GM21529 (cell line): ENCODE measurements at regions not wholly inside any gene's neighbourhood (a gene's known extent, or its start where the extent isn't known, plus 50 kb on each side); places are given as distances from the start of the nearest gene placed in this dataset.
"Not testable (repeated sequence)": the region's sequence is repeated elsewhere in the genome, so short reads cannot be mapped to it uniquely, and the experiment has no call there.

ENCODE experiments used
- ATAC-seq: cut with Tn5 transposase; IDR thresholded peaks from one replicate; pipeline ENCODE4 v1.9.1; 2021; ENCODE audit not compliant: unreplicated experiment

DNA sequence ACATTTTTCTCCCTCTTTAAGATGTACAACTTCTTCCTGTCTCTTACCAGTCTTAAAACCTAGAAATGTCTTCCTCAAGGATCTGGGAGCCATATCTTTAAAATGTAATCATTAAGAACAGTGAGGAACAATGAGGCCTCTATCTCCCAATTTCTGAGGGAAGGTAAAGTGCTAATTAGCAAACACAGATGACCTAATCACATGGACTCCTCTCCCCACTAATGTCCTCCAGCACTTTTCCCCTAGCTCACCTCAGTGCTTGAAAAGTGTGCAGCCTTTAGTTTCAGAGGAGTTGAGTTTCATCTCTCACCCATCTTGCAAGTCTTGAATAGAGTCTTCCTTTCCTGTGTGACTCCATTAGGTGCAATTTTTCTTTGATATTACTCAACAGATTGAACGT lies 771.0 kb downstream of the PDCD6IP start:
- no peak for ATAC-seq

DNA sequence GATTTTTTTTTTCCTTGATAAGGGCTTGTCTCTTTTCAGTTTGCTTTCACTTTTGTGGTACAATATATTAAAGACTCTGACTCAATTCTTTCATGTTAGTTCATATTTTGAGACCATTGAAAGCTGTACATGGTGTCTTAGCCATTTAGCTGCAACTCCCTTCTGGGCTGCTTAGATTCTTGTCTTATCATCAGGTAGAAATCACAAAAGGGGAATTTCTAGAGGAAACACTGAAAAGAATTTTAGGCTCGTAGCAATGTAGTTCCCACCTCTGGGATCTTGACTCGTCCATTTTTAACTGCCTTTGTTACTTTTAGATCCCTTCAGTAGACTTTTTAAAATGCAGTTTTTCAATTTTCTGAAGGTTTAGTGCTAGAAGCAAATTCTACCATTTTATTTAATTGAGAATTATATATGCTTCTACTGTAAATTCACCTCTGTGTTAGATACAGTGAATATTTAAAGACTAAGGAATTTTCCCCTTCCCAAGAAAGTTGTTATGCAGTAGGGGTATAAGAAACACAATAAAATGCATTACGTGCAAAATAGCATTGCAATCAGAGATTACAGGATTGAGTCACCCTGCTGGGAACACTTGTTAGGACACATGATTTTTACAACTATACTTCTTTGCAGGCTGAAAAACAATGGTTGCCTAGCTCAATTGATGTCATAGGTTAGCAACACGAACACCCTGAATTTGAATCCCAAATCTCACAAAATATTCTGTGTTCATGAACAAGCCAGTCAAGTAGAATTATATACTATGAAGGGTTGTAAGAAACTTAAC lies 772.7 kb downstream of the PDCD6IP start:
- no peak for ATAC-seq

DNA sequence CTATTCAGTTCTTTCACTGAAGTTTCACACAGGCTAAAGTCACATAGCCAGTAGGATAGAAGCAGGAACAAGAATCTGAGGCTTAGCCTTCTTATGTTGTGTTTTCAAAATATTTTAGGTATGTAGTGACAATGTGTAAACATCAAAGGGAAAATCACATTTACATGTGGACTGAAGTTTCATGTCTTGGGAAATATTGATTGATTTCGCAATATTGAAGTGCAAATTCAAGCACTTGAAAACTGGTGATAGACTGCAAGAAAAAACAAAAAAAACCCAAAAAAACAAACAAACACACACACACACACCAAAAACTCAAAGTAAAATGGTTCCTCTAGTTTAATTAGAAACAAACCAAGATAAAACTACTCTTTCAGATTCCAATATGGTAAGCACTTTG lies 773.3 kb downstream of the PDCD6IP start:
- ATAC-seq = no peak

DNA sequence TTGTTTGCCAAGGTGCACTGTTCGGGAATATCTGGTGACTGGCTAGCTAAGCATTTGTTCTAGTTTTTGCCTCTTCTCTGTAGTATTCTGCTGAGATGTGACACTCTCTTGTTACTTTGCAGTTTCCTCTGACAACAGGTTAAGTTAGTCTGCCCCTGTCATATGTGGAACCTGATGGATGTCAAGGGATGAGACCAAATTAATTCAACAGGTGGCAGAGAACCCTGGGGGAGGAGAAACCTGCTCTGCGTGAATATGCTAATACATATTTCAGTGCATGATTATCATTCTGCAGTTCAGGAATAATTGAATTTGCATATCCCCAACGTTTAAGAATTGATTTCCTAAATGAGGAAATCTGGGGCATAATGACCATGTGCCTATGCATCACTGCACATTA lies 777.3 kb downstream of the PDCD6IP start:
- ATAC-seq = no peak

DNA sequence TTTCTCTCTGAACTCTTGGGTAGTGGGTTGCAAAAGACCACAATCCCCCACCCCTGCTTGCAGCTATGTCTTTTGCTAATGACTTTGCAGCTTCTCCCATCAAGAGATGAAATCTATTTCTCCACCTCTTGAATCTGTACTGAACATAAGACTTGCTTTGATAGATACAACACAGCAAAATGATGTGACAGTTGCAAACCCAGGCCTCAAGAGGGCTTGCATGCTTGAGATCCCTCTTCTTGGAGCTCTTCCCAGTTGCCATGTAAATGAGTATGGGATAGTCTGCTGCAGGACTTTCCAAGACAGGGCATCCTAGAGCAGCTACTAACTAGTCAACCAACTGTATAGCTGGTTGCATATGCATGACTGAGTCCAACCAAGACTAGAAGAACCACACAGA lies 783.6 kb downstream of the PDCD6IP start:
- no peak for ATAC-seq

DNA sequence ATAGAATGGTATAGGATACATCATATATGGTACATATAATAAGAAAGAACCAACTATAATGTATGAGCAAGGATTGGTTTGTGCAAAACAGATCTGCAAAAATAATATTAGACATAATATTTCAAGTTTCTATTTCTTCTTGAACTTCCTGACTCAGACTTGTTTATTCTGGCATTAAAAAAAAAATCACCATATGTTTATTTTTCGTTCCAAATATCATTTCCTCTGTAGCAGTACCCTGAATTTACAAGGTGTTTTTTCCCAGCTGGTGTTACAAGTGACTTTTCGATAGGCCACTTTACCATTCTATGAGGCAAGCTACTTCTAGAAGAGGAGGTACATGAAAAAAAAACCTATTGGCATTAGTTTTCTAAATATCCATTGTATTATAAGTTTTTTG lies 785.0 kb downstream of the PDCD6IP start:
- ATAC-seq = no peak

DNA sequence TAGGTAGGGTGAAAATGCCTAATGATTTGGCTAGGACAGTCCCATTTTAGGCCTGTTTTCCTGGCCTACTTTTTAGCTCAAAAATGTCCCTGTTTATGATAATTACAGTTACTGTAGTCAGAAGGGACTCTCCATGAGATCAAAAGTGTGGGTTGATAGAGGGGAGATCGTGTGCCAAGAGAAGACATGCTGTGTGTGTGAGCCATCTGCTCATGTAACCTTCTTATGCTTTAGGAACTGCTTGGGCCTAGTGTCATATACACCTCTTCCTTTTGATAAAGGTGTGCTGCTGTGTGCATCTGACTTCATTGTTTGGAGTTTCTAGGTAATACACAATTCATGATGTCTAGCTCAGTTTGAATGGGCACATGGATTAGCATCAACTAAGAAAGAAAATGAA lies 786.5 kb downstream of the PDCD6IP start:
- ATAC-seq = no peak

DNA sequence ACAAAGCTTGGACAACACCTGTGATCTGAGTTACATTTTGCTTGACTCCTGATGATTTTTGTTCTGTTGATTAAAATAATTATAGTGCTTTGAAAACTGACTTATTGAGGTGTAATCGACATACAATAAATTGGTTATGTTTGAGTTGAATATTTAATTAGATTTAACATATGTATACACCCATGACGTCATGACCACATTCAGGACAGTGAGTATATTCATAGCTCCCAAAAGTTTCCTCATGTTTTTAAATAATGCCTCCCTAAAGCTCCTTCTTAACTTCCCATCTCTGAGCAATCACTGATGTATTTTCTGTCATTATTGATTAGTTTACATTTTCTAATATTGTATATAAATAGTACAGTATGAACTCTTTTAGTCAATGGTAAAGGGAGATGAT lies 801.2 kb downstream of the PDCD6IP start:
- no peak for ATAC-seq

DNA sequence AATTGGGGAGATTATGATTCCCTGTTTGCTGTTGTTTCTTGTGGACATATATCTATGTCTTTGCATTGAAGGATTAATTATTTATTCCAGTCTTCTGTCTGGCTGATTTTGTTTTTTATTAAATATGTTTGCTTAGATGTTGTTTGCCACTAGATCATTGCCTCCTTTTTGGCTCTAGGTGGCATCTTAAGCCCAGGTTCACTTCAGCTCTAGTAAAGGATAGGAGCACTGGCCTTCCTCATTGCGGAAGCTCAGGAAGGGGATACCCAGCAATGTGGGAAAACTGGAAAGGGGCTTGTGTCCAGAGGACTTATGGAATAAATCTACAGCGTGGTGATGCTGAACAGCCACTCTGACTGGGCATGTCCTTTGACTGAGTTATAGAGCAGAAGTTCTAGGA lies 821.6 kb downstream of the PDCD6IP start:
- no peak for ATAC-seq

DNA sequence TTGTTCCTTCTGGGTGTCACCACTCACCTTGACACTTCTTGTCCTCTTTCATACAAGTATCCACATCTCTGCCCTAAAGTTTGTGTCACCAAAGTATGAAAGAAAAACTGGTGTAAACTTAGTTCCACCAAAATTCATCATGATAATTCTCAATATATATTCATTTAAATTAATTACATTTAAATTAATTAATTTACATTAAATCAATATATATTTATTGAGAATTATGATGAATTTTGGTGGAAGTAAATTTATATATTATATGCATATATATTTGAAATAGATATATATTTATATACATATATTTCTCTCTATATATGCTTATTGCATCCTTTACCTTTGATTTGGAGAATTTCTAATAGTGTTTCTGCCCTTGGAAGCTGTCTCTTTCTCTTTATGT lies 828.3 kb downstream of the PDCD6IP start:
- ATAC-seq = no peak

DNA sequence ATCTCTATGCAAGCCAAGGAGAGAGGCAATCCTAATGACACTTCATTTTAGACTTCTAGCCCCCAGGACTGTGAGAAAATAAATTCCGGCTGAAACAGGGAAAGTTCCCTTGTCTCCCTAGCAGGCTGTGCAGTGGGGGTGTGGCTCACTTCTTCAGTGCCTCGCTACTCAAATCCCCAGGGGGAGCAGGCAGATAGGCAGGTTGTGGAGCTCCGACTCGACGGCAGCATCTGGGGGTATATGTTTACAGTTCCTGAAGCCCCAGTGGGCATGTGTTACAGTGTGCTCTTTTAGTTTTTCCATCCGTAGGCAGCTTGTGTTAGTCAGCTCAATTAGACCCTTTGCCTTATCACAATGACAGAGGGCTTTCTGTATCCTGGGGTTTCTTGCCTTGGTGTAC lies 836.5 kb downstream of the PDCD6IP start:
- no peak for ATAC-seq

DNA sequence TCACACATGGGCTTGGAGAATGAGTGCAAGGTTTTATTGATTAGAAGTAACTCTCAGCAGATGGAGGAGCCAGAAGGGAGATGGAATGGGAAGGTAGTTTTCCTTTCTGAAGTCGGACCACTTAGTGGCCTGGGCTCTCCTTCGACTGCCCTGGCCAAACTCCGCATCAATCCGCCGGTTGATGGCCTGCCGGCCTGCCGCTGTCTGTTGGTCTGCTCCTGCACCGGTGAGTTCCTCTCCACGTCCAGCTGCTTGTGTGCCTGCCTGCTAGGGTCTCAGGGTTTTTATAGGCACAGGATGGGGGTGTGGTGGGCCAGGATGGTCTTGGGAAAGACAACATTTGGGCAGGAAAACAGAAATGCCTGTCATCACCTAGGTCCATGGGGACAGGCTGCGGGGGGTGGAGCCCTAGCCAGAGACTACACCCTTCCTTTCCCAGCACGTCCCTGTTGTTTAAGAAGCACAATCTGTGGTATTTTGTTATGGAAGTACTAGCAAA lies 837.0 kb downstream of the PDCD6IP start:
- ATAC-seq = no peak

DNA sequence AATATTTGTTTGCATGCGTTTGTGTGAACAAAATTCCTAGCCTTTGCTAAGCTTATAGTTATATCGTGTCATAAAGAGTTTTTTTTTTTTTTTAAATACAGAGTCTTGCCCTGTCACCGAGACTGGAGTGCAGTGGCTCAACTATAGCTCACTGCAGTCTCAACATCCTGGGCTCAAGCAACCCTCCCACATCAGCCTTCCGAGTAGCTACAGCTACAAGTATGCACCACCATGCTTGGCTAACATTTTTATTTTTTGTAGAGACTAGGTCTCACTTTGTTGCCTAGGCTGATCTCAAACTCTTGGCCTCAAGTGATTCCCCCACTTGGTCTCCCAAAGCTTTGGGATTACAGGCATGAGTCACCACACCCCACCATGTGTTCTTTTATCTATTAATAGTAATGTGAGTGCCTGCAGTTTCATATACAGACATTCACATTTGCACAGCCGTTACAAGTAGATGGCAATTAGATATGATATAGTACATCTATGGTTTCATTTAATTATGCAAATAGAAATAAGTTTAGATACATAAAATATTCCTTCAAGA lies 848.6 kb downstream of the PDCD6IP start:
- no peak for ATAC-seq

DNA sequence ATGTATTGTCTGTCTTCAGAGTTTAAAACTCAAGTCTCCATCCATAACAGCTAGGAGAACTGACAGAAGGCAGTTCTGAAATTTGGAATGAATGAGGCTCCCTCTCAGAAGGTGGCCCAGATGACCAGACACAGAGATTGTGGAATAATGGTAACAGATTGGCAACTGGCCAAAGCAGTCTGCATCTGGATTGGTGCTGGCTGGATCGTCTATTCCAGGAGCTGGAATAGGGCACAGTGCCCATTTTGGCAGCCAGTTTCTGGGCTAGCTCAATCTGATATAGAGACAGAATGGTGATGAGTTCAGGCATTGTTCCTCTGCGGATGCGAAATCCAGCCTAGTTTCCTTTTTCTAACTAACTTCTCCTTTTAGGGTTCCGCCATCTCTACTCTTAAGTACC lies 851.7 kb downstream of the PDCD6IP start:
- ATAC-seq = no peak

DNA sequence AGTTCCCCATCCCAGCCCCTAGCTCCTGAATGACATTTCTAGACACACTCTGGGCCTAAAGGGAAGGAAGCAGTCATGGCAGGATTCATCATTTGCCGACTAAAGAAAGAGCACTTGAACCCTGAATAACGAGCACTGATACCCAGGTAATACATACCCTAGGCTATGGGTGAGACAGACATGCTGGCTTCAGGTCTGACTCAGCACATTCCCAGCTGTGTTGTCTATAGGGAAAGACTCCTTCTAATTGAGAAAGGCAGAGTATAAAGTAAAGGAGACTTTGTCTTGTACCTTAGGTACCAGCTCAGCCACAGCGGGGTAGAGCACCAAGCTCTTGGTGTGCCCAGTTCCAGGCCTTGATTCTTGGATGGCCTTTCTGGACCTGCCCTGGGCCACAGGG lies 870.5 kb downstream of the PDCD6IP start:
- no peak for ATAC-seq

DNA sequence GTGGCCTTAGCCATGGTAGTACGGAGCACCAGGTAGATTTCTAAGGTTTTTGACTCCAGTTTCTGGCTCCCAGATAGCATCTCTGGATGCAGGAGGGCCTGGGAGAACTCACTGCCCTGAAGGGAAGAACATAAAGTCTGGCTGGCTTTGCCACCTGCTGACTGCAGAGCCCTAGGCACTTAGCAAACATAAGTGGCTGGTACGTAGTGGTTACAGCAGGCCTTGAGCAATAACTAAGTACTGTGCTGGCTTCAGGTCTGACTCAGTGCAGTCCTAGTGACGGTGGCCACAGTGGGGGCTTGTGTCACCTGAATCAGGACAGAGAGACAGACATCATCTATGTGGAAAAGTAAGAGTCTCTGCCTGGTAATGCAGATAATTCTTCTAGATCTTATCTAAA lies 871.1 kb downstream of the PDCD6IP start:
- ATAC-seq = no peak

DNA sequence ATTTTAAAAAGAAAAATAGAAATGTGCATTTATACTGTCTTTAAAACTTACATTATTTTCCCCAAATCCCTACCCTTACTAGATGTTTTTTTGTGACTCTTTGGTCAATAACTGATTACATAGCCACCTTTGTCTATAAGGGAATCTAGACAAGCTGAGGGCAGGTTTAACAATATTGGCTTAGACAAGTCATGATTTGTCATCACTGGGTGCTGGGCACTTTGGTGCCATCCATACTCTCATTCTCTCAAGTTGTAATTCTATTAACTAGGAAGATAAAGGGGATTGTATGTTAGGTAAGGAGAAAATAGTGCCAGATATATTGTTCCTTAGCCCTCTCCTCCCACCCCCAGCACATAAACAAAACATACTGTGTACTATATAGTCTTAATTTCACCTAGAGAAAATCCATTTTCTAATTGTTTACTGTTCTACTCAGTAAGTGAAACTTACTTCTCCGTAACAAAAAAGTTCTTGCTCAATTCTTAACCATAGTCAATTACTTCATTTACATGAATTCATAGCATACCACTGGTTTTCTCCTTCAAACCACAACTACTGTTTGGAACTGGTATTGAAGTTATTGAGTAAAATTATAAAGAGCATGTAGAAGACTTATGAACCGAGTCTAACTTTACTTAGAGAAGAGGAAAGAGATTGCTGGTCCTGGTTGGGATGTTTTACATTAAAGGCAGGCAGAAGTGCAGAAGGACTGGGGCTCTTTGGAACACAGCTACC lies 877.1 kb downstream of the PDCD6IP start:
- no peak for ATAC-seq

DNA sequence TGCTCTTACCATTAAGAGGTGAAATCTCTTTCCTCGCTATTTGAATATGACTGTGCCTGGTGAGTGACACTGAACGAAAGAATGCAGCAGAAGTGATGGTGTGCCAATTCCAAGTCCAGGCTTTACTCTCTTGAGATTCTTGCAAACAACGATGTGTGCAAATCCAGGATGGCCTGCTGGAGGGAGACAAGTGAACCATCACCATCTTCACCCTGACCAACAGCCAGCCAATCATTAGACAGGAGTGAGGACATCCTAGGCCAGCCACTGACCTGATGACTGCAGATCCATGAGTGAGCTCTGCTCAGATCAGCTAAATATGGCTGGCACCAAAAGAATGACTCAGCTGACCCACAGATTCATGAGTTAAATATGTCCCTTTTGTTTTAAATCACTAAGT lies 878.0 kb downstream of the PDCD6IP start:
- ATAC-seq = no peak

DNA sequence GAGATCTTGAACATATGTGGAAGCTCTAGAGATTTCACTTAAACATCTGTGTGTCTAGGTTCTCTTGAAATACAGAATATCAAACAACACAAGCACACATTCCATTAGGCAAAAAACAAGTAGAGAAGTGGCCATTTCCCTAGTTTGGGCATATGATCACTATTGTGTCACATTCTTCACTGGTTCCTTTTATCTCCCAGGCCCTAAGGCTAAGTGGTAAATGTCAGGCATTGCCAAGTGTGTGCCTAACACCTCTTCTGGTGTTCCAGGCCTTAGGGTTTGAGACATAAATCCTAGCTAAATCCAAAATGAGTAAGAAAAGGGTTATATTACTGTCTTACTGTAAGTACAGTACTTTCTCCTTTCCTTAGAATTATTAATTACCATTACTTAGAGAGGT lies 880.1 kb downstream of the PDCD6IP start:
- no peak for ATAC-seq

DNA sequence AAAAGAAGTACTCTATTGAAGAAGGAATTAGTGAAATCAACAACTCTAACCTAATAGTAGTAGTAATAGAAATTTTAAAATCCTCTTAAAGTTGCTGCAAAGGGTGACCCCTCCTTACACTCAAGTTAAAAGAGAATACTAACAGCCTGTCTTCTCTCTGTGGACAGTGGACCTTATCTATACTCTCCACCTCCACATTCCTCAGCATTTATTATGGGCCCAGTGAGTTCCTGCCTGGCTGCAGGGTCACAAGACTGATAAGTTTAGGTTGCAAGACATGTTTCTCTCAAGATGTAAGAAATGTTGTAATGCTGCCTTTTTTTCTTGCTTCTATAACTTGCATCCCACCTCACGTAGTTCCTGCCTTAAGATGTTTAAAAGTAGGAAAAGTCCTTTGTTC lies 880.6 kb downstream of the PDCD6IP start:
- not testable (repeated sequence) for ATAC-seq

DNA sequence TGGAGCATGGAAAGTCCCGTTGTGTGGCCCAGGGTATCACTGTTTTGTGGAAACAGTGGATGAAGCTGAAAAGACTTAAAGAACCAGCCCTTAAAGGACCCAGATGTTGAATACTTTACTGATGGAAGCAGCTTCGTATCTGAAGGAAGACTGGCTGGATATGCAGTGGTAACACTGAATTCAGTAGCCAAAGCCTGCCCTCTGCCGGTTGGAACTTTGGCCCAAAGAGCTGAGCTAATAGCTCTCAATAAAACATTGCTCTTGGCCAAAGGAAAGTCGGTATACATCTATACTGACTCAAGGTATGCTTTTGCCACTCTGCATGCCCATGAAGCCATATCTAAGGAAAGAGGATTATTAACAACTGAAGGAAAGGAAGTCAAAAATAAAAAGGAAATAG lies 885.4 kb downstream of the PDCD6IP start:
- no peak for ATAC-seq

DNA sequence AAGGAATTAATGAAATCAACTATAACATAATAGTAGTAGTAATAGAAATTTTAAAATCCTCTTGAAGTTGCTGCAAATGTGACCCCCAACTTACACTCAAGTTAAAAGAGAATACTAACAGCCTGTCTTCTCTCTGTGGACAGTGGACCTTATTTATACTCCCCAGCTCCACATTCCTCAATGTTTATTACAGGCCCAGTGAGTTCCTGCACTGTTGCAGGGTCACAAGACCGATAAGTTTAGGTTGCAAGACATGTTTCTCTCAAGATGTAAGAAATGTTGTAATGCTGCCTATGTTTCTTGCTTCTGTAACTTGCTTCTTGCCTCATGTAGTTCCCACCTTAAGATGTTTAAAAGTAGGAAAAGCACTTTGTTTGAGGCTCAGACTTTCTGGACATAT lies 888.1 kb downstream of the PDCD6IP start:
- no peak for ATAC-seq
